C4-2B (cell line): ENCODE measurements at regions not wholly inside any gene's neighbourhood (a gene's known extent, or its start where the extent isn't known, plus 50 kb on each side); places are given as distances from the start of the nearest gene placed in this dataset.

ENCODE experiments used
- CTCF ChIP-seq: fragments of 450-650 bp; conservative IDR thresholded peaks from 2 replicates; pipeline ENCODE4 v1.5.1; 2017; ENCODE audit warnings: mild to moderate bottlenecking
- ZFX ChIP-seq: fragments of 450-650 bp; IDR thresholded peaks from 2 replicates; pipeline ENCODE4 v1.6.1; 2017

- TF ChIP-seq CTCF (no peak), ZFX (no peak)
Measured at GRCh38 chr2:201955702-201956141, 77.9 kb upstream of the FZD7 start.
